ENCODE measurements at regions not wholly inside any gene's neighbourhood (a gene's known extent, or its start where the extent isn't known, plus 50 kb on each side); places are given as distances from the start of the nearest gene placed in this dataset.

GRCh38 chr15:23855947-23856346 is 168.8 kb upstream of the NDN start:
- no peak for TF ChIP-seq EP300 (IDR thresholded peaks at IDR 0.05)
- TF ChIP-seq TP53 (CRISPR knock-in tag; IDR thresholded peaks at IDR 0.05) = no peak
- no peak for TF ChIP-seq CBX8 (IDR thresholded peaks at IDR 0.05)
- TF ChIP-seq CTCF (IDR thresholded peaks at IDR 0.05) = no peak
- TF ChIP-seq USF2 (IDR thresholded peaks at IDR 0.05) = no peak
- no peak for TF ChIP-seq RNF2 (IDR thresholded peaks at IDR 0.05; ENCODE audit: borderline replicate concordance, low read depth)
- TF ChIP-seq ELK1 (IDR thresholded peaks at IDR 0.05; ENCODE audit: low read depth, low read length) = no peak
- TF ChIP-seq ZFP36 (IDR thresholded peaks at IDR 0.05; ENCODE audit: borderline replicate concordance, partially characterized antibody) = no peak
